Heart left ventricle (tissue), 13 donors: ENCODE measurements at regions not wholly inside any gene's neighbourhood (a gene's known extent, or its start where the extent isn't known, plus 50 kb on each side); places are given as distances from the start of the nearest gene placed in this dataset.
"Not testable (repeated sequence)": the region's sequence is repeated elsewhere in the genome, so short reads cannot be mapped to it uniquely, and the experiment has no call there.

Experiments used
- POLR2A ChIP-seq, 2 donors: fragments of 450-650 bp; IDR thresholded peaks; one replicate each; pipeline ENCODE4 v1.6.1; 2017; ENCODE audit warnings: antibody characterized with exemption in 2 of 2, mild to moderate bottlenecking in 2 of 2, moderate library complexity in 2 of 2
- TF ChIP-seq, protein P1 (sequence below), 12 donors: fragments of 200-600 bp; sonication (generic) in 4 of 12; IDR thresholded peaks; one replicate each; pipeline versions ENCODE4 v1.5.0 to v1.8.0; 2018 to 2022; ENCODE audit warnings: antibody characterized with exemption in 12 of 12, mild to moderate bottlenecking in 5 of 12
- donor health status: ischemic (EF 13 %, LVEDD 7.1; RV severe dilation, severe dysfunction).
- donor health status: DM: no; HTN: yes; CAD: no.
- donor health status: DM: no; HTN: no; CAD: no.
- donor health status: ischemic (EF 25% LVEDD 6.9; RV normal size, moderate dysfunction).
- donor health status: ischemic (EF 25% LVEDD 5.7; RV mildly dilated, moderate dysfunction).
- donor health status: ischemic (EF 35%, LVEDD 5.7; RV mildly dilated, moderate dysfunction).
- donor health status: nonischemic (EF 11% LVEDD 7.7; RV severe dilation, severe dysfunction).
- donor health status: DM: yes; HTN: yes; CAD: no.
- donor health status: PGD.
- donor health status: ischemic (EF 29% LVEDD 5.4; RV normal size, mild dysfunction).
- donor health status: nonischemic (EF 23%, LVEDD 6.1; RV moderate dilation, normal function).

DNA sequence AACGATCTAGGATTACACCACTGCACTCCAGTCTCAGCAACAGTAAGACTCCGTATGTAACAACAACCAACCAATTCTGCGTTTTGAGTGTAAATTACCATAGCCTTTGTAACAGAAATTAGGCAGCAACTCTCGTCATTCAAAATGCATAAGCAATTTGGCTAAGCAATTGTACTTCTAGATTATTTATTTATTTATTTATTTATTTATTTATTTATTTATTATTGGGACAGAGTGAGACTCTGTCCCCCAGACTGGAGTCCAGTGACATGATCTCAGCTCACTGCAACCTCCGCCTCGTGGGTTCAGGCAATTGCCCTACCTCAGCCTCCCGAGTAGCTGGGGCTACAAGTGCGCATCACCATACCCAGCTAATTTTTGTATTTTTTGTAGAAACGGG, 217.7 kb downstream of the POTEG start:
- TF ChIP-seq, protein P1, sequence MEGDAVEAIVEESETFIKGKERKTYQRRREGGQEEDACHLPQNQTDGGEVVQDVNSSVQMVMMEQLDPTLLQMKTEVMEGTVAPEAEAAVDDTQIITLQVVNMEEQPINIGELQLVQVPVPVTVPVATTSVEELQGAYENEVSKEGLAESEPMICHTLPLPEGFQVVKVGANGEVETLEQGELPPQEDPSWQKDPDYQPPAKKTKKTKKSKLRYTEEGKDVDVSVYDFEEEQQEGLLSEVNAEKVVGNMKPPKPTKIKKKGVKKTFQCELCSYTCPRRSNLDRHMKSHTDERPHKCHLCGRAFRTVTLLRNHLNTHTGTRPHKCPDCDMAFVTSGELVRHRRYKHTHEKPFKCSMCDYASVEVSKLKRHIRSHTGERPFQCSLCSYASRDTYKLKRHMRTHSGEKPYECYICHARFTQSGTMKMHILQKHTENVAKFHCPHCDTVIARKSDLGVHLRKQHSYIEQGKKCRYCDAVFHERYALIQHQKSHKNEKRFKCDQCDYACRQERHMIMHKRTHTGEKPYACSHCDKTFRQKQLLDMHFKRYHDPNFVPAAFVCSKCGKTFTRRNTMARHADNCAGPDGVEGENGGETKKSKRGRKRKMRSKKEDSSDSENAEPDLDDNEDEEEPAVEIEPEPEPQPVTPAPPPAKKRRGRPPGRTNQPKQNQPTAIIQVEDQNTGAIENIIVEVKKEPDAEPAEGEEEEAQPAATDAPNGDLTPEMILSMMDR (IDR thresholded peaks at IDR 0.05): not testable (repeated sequence)
- TF ChIP-seq POLR2A (IDR thresholded peaks at IDR 0.05): not testable (repeated sequence)
